ENCODE measurements at regions not wholly inside any gene's neighbourhood (a gene's known extent, or its start where the extent isn't known, plus 50 kb on each side); places are given as distances from the start of the nearest gene placed in this dataset.

DNA sequence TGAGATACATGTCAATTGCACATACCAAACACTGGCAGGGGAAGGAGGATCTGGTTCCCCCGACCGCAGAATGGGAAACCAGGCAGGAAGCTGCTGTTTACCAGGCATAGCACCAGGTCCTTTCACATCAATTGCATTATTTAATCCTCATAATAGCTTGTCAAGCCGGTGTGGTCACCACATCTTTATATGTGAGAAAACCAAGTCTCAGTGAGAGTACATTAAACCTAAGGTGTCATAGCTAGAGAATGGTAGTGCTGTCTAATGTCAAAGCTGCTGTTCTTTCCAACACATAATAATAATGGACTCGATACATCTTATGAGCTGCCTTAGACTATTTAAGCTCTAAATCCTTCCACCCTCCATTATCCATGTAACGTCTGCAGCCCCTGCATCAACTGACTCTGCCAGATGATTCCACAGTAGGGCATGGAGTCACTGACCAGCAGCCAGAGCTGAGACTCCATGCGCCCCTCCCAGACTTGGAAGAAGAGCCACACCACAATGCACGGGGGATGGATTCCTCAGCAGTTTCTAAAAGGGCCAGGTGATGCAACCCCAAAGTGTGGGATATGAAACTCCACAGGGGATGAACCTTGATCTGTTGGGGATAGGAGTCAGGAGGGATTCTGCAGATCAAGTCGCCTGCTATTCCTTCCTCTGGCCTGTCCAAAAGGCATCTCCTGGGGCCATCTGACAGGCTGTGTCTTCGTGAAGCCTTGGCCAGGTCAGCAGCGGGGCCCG lies 71.8 kb downstream of the GPR6 start:
- Histone ChIP-seq H3K27me3 (replicated peaks; ENCODE audit: insufficient read depth) (peaks cover 7% of the 10 kb centered on the region; the same call in 1 of the 2 replicates), H4K20me1 (ENCODE audit: insufficient read depth) (no peaks in the 10 kb centered on the region), H3K9ac (no peak overlapping the region), H3K79me2 (ENCODE audit: insufficient read depth) (no peaks in the 10 kb centered on the region), H3K4me3 (no peak overlapping the region), H3K36me3 (ENCODE audit: low read depth) (no peaks in the 10 kb centered on the region), H3K27ac (no peak overlapping the region), H2AFZ (no peak overlapping the region), H3K9me3 (ENCODE audit: low read depth) (no peaks in the 10 kb centered on the region), H3K4me2 (ENCODE audit: unreplicated experiment) (no peak overlapping the region), H3K9me2 (ENCODE audit: insufficient read depth) (no peaks in the 10 kb centered on the region), H3K4me1 (ENCODE audit: insufficient read depth) (no peaks in the 10 kb centered on the region), H3F3A (ENCODE audit: insufficient read depth) (no peaks in the 10 kb centered on the region)
- DNase-seq, result no peak
- TF ChIP-seq EZH2 (IDR thresholded peaks at IDR 0.05; ENCODE audit: insufficient read depth, poor library complexity, severe bottlenecking), result no peak
- WGBS, 2 experiments (ENCODE audit: low coverage in 1 of 2, low lambda C conversion rate in 2 of 2, missing lambda C conversion rate in 2 of 2), result 57 to 60% methylated on average over 11 of the region's 11 CpGs
- in situ Hi-C loops (cut with MboI), result loop anchor here (10.0 kb wide), 2 partner anchors 345 to 525 kb away; no protein-coding TSS in a partner anchor
